Gastrocnemius medialis (tissue), 4 donors: ENCODE measurements at regions not wholly inside any gene's neighbourhood (a gene's known extent, or its start where the extent isn't known, plus 50 kb on each side); places are given as distances from the start of the nearest gene placed in this dataset.

ENCODE experiments used
- POLR2A ChIP-seq, 2 donors: fragments of 450-650 bp; IDR thresholded peaks; one replicate each; pipeline ENCODE4 v1.6.1; 2017; ENCODE audit warnings: antibody characterized with exemption in 2 of 2, mild to moderate bottlenecking in 2 of 2, moderate library complexity in 2 of 2
- TF ChIP-seq, protein P1 (sequence below), 5 experiments: fragments of 450-650 bp in 3 of 5; fragments of 200-600 bp in 2 of 5; sonication (generic) in 2 of 5; IDR thresholded peaks in 4 of 5; conservative IDR thresholded peaks in 1 of 5; 1 replicate in 4 of 5; 2 replicates in 1 of 5; pipeline ENCODE4 v1.5.1; 2016 to 2019; ENCODE audit warnings: antibody characterized with exemption in 5 of 5, mild to moderate bottlenecking in 3 of 5, moderate library complexity in 3 of 5

DNA sequence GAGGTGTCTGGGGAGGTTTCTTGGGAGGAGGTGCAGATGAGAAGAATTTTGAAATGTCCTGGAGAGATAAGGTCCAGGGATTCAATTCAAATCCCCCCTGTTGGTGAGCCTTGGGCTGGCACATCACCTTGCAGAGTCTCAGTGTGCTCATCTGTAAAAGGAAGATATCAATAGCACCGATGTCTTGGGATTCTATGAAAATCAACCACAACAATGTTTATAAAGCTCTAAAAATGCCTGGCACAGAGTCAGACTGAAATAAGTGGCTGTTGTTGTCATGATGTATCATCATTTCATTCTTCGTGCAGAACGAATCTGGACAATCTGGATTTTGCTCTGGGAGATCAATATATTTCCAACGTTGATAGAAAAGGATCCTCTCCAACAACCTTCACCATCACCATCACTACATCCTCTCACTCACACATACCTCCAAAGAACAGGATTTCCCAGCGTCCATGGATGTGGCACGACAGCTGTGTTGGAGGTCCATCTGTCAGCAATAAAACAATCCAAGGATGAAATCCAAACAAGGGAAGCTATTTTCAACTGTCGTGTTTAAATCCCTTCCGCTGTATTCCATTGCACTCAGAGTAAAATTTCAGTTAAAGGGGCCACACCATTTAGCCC lies 393.7 kb upstream of the DYNLRB2 start:
- TF ChIP-seq POLR2A (IDR thresholded peaks at IDR 0.05) = no peak
- TF ChIP-seq, protein P1, sequence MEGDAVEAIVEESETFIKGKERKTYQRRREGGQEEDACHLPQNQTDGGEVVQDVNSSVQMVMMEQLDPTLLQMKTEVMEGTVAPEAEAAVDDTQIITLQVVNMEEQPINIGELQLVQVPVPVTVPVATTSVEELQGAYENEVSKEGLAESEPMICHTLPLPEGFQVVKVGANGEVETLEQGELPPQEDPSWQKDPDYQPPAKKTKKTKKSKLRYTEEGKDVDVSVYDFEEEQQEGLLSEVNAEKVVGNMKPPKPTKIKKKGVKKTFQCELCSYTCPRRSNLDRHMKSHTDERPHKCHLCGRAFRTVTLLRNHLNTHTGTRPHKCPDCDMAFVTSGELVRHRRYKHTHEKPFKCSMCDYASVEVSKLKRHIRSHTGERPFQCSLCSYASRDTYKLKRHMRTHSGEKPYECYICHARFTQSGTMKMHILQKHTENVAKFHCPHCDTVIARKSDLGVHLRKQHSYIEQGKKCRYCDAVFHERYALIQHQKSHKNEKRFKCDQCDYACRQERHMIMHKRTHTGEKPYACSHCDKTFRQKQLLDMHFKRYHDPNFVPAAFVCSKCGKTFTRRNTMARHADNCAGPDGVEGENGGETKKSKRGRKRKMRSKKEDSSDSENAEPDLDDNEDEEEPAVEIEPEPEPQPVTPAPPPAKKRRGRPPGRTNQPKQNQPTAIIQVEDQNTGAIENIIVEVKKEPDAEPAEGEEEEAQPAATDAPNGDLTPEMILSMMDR (IDR thresholded peaks at IDR 0.05 in 4 of 5, conservative IDR thresholded peaks at IDR 0.05 in 1 of 5) = no peak
